ENCODE measurements at regions not wholly inside any gene's neighbourhood (a gene's known extent, or its start where the extent isn't known, plus 50 kb on each side); places are given as distances from the start of the nearest gene placed in this dataset.

DNA sequence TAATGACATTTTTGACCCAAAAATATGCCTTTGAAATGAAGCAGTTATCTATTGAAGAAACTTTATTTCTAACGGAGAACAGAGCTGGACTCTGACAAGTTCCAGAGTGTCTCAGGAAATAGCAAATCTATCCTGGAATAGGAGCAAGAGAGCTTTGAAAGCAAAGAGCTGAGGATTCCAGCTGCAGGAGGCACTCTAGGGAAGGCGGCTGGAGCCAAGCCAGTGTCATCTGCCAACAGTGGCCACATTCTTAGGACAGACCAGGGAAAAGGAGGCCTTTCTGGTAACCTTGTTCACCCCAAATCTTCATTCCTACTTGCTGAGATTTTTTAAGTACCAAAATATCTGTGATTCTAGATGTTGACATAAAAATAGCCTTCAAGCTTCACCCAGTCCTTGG is 493.5 kb upstream of the B3GAT1 start:
- no peak for DNase-seq

DNA sequence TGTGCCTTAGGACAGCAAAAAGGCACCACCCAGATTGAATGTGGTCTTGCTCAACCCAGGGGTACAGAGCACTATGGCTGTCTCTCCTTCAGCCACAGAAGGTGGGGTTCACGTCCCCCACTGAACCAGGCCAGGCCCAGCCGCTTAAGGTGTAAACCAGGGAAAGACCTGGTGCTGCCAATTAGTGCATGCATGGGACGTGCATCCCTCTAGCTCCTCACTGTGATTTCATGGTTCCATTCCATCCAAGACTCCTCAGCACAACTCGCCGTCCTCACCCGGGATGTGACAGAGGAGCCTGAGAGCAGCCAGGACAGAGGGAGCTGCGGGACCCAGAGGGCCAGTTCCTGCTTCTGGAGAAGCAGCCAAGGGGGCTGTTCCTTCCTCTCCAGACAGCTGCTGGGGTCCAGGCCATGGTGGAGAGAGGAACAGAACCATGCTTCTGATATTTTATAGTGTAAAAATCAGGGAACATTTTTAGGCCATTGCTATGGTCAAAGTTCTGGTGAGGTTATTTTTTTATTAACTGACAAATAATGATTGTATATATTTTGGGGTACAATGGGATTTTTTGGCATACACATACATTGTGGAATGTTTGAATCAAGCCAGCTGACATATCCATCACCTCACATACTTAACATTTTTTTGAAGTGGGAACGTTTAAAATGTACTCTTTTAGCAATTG is 492.2 kb upstream of the B3GAT1 start:
- no peak for DNase-seq

DNA sequence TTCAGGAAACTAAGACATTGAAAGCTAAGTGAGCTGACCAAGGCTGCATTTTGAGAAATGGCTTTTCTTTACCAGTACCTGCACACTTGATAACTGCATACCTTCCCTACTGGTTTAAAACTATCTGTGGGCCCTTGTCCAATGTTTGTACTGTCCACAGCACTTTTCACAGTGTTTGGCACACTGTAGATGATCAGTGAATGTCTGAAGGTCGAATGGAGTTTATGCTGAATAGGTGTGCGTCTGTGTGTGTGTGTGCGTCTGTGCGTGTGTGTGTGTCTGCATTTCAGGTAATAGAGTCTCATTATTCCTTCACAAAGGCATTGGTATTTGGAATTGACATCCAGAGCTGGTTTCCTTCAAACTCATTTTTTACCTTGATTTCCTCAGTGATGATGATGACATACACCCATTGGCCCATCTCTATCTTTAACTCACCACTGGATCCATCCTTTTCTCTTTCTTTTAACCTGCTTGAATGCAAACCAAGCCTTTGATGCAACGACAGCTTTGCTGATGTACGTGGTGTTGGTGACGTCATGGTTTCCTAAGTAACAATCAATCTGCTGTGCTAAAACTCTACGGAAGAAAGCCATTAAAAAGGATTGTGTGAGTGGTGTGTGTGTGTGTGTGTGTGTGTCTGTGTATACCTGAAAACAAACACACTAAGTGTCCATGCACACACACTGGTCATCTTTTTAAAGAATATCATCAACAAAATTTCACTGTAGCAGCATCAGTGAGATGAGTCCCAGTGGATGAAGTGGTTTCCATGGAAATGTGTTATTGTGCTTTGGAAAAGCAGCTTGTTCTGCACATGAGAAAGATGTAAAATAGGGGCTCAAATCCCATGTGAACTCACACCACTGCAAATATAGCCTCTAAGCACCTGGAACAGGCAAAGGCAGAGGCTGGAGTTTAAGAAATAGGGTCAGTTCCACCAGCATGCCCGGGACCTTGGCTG is 490.2 kb upstream of the B3GAT1 start:
- DNase-seq, result no peak

DNA sequence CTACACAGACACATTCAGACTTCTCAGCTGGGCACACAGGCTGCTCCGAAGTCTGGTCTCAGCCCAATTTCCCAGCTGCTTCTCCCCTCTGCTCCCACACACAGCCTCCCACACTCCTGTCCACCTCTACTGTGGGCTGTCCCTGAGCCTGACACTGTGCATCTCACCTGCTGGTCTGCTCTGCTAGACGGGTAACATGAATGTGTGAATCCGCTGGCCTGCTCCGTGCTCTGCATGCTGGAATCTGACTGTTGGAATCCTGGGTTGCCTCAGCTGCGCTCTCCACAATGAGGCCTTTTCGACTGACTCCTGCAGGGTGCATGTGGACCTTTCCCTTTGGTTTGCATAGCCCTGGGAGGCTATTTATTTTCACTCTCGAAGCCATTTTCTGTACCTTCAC is 489.5 kb upstream of the B3GAT1 start:
- no peak for DNase-seq

DNA sequence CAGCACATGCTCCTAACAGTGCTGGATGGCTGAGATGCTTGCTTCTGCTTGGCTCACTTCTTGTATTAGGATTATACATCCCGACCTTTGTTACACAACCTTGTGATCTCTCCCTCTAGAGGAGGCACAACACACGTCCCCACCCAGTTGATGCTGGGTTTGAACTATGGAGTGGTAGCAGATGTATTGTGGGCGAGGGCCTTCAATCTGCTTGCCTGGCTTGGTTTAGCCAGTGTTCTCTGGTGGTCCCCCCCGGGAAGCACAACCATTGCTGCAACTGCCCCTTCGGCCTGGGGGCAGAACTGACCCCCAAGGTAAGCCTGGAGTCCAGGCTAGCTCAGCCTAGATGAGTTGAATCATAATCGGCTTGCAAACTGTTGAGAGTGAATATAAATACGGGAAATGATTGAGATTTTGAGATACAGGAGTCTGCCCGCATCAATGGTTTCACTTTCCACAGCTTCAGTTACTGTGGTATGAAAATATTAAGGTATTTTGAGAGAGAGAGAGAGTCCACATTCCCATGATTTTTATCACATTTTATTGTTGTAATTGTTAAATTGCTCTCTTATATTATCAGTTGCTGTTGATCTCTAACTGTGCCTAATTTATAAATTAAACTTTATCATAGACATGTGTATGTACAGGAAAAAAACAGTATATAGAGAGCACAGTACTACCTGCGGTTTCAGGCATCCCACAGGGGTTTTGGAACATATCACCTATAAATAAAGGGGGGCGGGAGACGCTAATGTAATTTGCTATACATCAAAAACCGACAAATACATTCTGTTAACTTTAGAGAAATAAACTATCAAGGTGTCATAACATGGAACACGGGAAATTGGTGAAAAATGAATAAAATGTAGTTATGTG is 482.0 kb upstream of the B3GAT1 start:
- no peak for DNase-seq

DNA sequence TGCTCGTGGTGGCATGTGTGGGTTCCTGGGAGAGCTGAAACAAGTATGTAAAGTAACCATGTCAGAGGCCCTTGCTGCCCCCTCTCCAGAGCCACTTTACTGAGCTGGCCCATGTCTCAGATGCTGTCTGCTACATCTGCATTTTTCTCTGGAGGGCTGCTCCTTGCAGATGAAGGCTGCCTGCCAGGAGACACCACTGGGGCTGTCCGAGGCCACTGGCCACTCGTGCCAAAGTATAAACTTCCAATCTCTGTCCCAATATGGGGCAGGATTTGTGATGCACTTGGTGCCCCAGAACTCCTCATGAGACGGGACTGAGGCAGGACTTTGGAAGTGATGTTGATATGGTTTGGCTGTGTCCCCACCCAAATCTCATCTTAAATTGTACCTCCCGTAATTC is 478.4 kb upstream of the B3GAT1 start:
- no peak for DNase-seq

DNA sequence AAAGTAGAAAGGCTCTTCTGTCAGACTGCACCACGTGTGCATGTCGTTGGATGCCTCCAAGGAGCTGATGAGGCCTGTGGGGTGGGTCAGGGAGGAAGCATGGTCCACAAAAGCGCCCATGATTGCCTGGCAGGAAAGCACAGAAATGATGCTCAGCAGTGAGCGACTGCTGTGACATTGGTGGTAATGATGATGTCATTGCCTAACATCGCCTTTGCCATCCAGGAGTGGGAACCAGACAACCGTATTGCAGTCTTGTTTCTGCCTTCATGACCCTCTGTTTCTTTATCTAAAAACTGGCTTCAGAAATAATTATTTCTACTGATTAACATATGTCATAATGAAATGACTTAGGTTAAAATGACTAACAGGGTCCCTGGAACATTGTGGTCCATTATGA is 477.8 kb upstream of the B3GAT1 start:
- DNase-seq, result no peak

DNA sequence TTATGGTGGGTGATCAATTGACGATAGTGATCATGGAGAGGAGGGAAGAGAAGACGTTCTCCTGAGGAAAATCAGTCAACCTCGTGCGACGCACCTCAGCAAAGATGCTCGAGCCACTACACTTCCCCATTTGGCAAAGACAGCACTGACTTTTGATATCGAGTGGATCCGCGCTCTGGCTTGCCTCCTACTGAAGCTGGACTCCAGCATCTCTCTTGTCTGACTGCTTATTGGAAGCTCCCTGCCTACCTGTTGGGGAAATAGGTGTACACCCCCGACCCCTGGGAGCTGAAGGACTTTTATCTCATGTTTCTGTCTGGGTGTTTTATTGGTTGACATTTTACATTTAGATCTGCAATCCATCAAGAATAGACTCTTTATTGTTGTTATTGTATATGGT is 476.8 kb upstream of the B3GAT1 start:
- DNase-seq, result no peak

DNA sequence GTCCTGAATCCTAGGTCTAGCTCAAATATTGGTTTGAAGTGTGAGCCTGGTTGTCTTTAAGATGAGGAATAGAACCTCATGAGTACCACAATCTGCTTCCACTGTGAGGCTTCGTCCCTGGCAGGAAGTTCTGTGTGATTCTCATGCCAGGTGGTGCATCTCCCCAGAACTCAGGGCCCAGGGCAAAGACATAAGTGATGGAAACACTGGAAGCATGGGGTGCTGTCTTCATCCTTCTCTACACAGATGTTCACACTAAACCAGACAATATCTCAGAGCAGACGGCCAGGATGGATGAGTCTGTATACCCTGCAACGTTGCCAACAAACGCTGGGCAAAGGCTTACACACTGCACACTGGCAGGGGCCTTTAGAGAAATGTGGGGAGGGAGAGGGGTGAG is 475.9 kb upstream of the B3GAT1 start:
- DNase-seq, result no peak

DNA sequence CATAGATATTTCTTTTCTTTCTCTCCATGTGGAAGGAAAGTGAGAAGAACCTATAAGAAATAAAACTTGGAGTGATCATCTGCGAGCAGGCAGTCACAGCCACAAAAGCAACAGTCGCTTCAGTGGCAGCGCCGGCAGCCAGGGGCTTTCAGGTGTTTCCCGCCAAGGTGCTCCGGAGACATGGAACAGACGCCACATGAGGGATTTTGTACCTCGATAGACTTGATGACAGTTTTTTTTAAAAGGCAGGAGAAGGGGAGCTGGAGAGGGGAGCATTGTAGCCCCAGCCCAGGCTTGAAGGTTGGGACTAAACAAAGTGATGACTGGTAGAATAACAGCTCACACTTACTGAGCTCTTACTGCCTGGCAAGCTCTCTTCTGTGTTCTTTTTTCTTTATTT is 471.4 kb upstream of the B3GAT1 start:
- DNase-seq, result no peak

DNA sequence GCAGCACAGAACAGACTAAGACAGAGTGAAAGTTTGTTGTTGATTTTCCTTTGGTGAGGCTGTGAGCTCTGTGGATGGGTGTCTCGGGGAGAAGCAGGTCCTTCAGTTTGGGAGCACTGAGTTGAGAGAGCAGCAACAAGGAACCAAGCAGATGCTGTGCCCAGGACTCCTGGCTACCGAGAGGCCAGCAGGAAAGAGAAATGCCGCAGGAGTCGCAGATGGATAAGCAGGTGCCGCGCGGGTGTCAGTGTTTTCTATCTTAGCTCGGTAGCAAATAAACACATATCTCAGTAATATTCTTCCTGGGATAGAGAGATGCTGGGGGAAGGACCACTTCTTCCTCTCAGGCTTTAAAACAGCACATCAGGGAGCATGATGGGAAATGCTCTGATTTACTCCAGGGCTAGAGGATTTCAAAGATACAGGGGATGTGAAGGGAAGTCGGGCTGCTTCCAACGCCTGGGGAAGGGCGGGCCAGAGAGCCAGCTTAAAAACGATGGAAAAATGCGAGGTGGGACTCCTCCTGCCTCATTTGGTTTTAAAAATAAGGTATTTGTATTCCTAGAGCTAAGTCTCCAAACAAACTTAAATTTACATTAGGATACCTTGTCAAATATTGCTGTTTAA is 470.7 kb upstream of the B3GAT1 start:
- DNase-seq, result no peak

DNA sequence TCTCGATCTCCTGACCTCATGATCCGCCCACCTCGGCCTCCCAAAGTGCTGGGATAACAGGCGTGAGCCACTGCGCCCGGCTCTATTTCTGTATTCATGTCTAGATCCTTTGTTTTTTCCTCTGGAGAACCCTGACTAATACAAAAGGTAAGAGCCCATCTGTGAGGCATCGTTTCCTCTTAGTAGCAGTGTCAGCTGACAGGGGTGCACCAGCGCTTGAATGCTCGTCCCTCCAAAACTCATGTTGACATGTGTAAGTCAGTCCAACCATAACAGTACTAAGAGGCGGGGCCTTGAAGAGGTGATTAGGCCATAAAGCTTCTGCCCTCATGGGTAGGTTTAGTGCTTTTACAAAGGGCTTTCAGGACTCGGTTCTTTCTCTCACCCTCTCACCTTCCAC is 470.1 kb upstream of the B3GAT1 start:
- DNase-seq, result no peak

DNA sequence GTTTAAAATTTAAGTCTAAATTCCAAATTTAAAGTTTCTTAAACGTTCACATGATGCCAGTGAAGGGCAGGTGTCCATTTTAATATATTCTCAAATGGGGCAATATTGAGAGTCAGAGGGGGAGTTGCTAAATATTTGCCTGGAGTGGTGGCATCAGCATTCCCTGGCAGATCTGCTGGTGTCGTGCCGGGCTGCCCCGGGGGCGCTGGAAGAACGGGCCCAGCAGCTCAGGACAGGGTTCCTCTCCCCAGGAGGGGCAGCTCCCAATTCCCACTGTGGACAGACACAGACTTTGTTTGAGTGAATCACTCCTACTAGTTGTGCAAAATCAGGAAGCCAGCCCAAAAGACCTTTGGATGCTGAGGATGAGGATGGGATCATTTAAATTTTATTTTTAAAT is 468.7 kb upstream of the B3GAT1 start:
- no peak for DNase-seq

DNA sequence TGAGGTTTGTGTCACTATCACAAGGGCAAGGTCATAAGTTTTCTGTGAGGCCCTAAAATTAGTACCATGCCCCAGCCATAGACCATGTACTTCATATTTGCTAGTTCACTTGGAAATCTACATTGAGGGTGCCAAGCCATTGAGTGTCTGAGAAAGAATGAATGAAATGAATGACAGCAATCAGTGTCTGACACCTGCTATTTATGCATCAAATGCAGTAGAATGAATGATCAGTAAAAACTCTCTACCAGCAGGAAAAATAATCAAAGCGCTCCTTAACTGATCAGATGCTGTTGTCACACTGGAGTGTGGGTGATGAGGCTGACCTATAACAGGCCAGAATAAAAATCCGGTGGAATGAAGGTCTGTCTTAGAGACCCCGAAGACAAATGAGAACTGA is 467.9 kb upstream of the B3GAT1 start:
- DNase-seq, result no peak

DNA sequence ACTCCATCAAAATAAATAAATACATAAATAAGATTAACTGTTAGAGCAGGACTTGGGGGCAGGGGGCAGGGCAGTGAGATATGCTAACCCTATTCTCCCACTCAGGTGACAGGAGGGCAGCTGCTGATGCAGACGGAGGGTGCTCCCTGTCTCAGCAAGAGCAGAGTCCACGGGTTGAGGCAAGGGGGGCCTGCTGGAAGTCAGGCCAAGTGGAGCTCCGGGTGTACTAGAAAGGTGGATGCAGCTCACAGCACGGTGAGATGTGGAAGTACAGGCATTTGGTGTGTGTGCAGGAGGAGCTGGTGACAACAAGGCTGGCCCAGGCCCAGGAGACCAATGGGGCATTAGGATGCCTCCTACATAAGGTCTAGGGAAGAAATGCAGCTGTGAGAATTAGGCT is 467.3 kb upstream of the B3GAT1 start:
- DNase-seq, result no peak

DNA sequence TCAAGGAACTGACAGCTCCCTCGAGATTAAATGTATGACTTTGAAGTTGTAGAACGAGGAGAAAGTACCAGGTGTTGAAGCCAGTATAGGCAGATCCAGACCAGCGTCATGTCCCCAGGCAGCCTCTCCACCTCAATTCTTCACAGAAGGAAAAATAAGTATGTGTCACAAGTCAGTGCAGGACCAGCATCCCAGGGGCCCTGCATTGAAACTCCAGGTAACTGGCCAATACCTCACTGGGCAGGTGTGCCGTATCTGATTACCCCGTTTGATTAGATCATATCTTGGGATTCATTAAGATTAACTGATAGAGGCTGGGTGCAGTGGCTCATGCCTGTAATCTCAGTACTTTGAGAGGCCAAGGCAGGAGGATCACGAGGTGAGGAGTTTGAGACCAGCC is 466.7 kb upstream of the B3GAT1 start:
- no peak for DNase-seq

DNA sequence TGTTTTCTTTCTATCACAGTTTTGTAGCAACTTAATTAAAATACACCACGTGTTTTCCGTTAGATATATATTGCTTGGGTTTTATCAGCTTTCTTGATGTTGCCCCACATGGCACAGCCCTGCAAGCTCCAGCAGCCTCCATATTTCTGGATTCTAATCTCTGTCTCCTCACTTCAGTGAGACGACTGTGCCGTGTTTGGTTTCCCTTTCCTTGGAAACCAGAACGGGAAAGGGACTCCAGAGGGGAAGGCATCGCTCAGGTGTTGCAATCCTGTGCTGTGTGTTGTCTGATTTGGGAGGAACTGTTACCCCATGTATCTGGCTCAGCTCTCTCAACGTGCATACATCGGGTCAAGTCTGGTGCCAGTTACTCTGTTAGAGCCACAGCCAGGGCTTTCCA is 464.2 kb upstream of the B3GAT1 start:
- DNase-seq, result no peak

DNA sequence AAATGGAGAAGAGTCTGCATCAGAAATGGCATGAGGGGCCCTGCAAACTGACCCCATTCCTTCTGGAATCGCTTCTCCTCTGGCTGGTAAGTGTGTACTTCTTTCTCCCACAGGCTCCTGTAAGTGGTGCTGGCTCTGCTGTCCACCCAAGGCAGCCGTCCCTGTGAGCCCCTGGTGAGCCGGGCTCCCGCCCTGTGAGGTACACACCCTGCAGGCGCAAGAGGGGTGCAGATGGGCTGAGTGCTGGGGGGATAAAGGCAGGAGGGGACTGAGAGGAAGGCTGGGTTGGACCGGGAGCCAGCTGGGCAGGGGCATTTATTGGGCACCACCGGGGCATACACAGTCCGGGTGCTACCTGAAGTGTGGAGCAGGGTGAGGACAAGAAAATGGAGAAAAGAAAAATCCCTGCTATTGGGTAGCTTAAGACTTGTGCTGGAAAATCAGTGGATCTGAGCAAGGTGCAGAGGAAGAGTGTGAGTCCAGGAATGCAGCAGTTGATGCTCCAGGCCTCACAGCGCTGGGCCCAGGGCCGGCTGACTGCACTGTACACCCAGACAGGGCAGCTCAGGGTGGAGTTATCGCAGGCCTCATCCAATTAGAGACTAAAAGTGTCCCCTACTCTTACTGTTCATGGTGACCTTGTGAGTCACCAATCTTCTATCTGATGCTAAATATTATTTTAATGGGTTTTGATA is 455.1 kb upstream of the B3GAT1 start:
- no peak for DNase-seq

DNA sequence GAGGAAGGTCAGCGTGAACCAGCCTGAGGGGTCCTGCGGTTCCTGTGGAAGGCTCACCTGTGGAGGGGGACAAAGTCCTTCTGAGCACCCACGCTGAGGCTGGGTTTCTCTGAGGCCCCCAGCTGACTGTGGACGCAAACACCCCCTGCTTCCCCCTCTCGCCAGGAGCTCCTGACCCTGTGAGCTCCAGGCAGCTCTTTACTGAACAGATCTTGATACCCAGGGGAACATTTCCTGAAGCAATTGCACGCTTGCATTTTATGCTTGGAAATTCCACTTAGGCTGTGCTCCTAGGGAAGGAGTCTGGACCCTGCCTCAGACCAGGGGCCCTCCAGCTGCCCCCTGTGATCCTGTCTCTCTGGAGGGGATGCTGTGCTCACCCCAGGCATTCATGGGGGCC is 454.2 kb upstream of the B3GAT1 start:
- DNase-seq, result no peak

DNA sequence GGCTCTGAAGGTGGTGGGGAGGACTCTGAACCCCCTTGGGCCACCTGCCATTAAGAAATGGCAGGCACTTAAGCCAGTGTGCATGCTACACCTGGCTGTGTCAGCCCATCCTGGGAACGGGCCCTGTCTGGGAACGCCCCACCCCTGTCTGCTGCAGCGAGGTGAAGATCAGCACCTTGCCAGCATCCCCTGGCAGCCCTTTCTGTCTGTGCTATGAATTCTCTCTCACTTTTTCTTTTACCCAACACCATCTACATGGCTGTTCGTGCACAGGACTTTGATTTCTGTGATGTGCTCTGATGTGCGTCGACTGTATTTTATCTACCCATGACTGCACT is 452.9 kb upstream of the B3GAT1 start:
- DNase-seq, result no peak

DNA sequence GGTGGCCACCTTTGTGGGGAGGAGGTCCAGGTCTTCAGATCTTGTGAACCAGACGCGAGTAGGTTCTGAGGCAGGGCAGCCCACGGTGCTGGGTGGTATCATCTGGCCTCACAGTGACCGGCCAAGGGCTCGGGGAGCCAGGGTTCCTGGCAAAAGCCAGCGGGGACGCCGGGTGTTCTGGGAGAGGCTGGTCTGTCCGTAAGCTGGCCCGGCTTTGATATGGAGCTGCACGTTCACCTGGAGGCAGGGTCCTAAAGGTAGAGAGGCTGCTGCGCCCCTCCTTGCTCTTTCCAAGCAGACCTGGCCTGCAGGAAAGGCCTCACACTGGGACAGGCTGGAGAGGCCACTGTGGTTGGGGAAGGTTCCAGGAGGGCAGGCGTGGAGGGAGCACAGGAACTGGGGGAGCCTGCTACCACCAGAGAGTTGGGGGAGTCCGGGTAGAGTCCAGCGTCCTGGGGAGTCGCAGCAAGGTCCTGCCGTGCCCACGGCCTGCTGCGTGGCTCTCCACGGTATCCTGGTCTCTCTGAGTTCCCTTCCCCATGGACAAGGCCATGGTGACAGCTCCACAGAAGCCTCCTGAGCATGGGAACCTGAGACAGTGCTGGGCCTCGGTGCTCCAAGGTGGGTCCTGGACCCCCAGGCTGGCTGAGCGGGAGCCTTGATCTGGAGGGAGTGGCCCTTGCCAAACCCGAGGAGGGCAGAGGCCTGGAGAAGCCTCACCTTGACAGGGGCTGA is 452.4 kb upstream of the B3GAT1 start:
- no peak for DNase-seq

DNA sequence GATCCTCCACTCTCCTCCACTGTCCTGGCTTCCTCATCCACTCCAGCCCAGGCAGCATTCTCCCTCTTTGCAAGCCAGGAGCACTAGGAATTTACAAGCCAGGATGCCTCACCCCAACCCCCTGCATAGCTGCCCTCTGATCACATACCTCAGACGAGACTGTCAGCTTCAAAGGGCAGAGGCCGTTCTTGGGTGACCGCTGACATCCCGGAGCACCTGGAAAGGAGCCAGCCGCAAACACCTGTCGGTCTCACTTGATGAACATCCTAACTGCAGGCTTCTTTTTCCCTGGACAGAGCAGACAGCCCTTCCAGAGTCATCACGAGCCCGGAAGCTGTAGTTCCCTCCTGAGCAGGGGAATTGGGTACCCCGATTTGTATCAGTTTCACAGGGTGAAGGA is 451.3 kb upstream of the B3GAT1 start:
- no peak for DNase-seq
